ENCODE measurements at regions not wholly inside any gene's neighbourhood (a gene's known extent, or its start where the extent isn't known, plus 50 kb on each side); places are given as distances from the start of the nearest gene placed in this dataset.

GRCh38 chr1:29903548-29904166 is 667.3 kb downstream of the PTPRU start:
- no peak for DNase-seq

GRCh38 chr1:29901624-29902325 is 665.5 kb downstream of the PTPRU start:
- no peak for DNase-seq

DNA sequence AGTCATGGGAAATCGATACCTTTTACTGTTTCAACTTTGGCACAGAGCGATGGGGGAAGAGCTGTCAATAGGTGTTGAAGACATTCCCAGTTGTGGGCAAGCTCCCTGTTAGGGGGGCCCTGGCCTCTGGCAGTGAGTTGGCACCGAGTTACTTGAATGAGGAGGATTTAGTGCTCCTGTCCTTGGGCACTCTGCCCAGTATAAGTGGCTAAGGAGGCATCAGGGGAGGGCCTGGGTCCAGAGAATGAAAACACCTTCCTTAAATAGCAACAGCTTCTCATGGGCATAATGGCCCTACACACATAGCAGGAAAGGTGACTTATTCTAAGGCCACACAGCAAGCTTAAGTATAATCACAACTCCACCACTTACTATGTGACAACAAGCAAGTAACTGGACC is 664.4 kb downstream of the PTPRU start:
- DNase-seq: no peak

- no peak for DNase-seq
These were observed 663.9 kb downstream of the PTPRU start for GRCh38 chr1:29900104-29900679.

GRCh38 chr1:29896791-29897714 is 660.7 kb downstream of the PTPRU start:
- no peak for DNase-seq

- DNase-seq: no peak
These were observed 660.0 kb downstream of the PTPRU start for GRCh38 chr1:29896300-29896699.

DNA sequence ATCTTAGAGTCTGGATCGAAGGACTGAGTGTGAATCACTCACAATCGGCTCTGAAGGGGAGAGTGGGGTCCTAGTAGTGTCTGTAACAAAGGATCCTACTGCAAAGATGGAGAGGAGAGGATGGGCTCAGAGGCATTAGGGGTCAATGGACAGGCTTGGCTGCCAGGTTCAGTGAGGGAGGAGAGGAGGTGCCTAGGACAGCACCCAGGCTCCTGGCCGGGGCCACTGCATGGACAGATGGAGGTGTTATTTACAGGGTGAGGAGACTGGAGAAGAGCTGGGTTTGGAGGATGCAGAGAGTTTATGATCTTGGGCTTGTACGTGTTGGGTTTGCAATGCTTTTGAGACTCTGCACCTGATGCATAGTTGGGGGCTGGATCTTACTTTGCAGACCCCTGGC is 658.9 kb downstream of the PTPRU start:
- DNase-seq: no peak

- no peak for DNase-seq
These were observed 658.0 kb downstream of the PTPRU start for GRCh38 chr1:29894311-29894710.

DNA sequence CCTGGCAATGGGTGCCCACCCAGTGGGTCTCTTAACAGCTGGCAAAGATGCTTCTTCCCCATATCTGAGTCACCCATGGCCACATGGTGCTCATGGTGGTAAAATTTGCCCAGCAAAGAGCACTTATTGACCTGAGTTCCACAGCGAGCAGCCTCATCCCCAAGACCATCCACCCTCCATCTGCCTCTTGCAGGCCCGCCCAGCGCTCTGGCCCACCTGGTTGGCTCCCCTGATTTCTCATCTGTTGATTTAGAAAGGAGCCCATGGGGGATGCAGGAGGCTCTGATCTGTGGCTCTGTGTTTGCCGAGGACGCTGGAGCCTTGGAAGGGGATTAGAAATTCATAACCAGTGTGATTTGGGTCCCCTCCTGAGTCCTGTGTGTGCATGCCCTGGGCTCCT is 657.5 kb downstream of the PTPRU start:
- DNase-seq: no peak

DNA sequence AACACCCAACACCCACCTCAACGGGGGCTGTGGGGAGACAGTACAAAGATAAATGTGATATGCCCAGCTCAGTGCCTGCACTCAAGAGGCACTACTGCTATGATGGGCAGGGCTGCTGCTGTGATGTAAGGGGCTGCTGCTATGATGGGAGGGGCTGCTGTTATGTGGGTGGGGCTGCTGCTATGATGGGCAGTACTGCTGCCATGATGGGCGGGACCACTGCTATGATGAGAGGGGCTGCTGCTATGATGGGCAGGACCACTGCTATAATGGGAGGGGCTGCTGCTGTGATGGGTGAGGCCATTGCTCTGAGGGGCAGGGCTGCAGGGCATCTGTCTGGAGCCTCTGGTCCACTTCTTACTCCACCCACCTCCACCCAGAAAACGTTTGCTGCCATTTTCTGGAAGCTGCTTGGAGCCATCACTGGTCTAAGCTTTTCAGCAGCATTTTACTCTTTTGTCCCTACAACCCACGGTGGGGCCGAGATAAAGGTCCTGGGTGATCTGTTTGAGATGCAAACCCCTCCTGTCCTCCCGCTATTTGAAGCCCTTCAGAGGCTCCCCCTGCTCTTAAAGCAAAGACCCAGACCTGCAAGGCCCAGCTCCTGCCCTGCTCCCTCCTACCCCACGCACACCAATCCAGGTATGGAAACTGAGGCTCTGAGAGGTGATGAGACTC is 656.9 kb downstream of the PTPRU start:
- DNase-seq: no peak

- no peak for DNase-seq
These were observed 655.9 kb downstream of the PTPRU start for GRCh38 chr1:29892247-29892646.

DNA sequence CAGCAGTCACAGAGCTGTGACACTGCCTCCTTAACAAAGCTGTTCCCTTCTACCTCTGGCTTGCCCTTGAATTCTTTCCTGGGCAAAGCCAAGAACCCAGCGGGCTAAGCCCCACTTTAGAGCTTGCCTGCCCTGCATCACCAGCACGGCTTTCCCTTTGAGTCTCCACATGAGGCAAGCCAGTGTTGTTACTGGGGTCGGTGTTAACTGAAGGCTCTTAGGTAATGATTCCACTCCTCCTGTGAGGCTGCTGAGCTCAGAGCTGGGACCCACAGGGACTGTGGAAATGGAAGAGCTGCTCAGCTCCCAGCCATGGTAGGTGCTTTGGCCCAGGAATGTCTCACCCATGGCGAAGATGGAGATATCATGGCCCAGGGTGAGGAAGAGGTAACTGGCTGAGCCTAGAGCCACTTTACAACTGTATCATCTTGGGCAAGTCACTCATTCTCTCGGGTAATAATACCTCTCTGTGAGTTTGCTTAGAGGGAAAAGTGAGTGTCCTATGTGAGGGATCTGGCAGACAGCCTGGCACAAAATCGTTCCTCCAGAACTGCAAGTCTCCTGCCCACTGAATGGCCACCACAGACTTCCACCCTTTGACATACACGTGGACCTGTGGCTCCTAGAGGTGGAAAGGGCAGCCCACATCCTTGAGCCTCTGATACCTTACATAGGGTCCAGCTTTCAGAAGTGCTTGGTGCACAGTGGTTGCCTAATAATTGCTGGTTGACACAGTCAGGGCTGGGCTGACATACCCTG is 654.1 kb downstream of the PTPRU start:
- no peak for DNase-seq

DNA sequence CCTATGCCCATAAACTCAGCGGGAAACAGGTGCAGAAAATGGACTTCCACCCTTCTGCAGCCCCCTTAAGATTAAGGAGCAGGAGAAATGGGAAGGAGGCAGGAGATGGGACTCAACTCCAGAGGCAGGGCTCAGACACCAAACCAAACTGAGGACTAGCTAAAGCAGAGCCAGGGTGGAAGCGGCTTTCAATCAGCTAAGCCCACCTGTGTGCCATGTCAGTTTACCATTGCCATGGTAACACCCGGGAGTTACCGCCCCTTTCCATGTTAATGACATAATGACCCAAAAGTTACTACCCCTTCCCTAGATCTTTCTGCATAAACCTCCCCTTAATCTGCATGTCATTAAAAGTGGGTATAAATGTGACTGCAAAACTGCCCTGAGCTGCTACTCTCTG is 653.5 kb downstream of the PTPRU start:
- no peak for DNase-seq

- DNase-seq: no peak
These were observed 648.4 kb downstream of the PTPRU start for GRCh38 chr1:29884740-29885139.

DNA sequence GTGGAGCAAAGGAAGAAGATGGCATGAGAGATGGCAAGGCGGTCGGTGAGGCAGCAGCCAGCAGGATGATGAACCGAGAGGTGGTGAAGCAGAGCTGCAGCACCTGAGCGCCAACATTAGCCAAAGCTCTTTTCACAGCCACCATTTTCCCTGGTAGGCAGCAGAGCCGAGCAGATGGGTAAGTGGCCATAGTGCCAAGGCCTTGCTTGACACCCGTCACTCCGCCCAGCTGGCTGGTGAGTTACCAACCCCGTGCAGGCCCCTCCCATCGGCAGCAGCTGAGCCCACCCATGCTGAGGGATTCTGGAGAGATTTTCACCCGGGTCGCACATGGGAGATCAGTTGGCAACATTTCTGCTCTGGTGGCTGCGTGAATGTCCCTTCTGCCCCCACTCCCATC is 647.7 kb downstream of the PTPRU start:
- no peak for DNase-seq

DNA sequence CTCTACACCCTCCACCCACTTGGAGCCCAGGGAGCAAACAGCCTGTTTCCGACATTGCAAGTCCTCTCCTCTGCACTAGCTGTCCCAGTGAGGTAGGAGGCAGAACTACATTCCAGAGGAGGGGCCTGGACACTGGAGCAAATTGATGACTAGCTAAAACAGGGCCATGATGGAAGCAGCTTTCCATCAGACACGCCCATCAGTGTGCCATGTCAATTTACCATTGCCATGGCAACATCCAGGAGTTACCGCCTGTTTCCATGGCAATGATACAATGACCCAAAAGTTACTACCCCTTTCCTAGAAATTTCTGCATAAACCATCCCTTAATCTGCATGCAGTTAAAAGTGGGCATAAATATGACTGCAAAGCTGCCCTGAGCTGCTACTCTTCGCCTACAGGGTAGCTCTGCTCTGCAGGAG is 647.1 kb downstream of the PTPRU start:
- no peak for DNase-seq

- DNase-seq: no peak
These were observed 644.2 kb downstream of the PTPRU start for GRCh38 chr1:29880556-29880955.

GRCh38 chr1:29879217-29879616 is 642.9 kb downstream of the PTPRU start:
- DNase-seq: no peak

GRCh38 chr1:29878501-29878900 is 642.2 kb downstream of the PTPRU start:
- DNase-seq: no peak

DNA sequence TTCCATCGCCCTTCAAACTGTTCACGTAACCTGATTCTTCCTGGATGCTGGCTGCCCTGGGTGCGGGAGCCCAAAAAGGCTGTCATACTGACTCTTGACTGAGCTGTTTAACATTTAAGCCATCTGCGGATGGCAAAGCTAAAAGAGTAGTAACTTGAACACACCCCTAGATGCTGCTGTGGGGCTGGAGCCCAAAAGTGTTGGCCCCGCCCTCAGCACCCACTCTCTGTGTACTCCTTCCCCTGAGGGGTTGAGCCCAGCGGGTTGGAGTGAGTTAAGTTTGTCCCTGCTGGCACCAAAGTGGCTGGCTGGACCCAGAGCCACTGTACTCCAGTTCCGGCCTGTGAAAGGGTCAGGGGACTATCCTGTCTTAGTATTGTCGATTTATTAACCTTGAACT is 640.6 kb downstream of the PTPRU start:
- no peak for DNase-seq

- DNase-seq: no peak
These were observed 640.1 kb downstream of the PTPRU start for GRCh38 chr1:29876441-29876840.

DNA sequence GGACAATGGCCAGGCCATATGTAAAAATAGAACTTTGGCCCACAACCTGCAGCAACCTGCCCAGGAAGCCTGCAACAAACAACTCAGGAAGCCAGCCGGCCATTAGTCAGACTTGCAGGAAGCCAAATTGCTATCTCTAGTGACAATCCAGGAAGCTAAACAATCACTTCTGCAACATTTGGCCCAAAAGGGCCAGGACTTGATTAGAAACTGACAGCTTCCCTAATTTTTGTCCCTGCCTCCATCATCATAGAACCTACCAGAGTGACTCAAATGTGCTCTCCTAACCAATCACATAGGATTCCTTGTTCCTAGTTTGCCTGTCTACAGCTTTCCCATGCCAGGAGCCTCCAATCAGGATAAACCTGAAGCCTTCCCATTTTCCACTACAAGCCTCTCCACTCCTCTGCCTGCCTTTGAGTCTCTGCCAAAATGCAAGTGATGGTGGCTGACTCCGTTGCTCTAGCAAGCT is 639.3 kb downstream of the PTPRU start:
- DNase-seq: no peak
